ENCODE measurements at regions not wholly inside any gene's neighbourhood (a gene's known extent, or its start where the extent isn't known, plus 50 kb on each side); places are given as distances from the start of the nearest gene placed in this dataset.

DNA sequence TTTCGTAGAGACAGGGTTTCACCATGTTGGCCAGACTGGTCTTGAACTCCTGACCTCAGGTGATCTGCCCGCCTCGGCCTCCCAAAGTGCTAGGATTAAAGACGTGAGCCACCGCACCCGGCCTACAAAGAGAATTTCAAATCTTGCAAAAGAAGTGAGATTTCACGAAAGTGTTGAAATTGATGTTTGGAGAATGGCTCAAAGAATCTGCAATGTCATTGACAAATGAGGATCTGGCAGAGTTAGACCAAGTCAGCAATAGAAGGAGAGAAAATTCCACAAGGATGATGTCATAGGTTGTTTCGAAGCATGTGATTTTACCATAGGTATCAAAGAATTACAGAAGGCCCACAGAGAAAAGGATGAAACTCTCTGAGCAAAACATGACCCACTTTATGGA is 71.7 kb downstream of the LYZL2 start:
- no peaks in the 10 kb centered on the region for H3K79me2 ChIP-seq (ENCODE audit: insufficient read depth, low read length)
- TF ChIP-seq FOSL1 (IDR thresholded peaks at IDR 0.05; ENCODE audit: low read depth) (no peak), ZBTB33 (IDR thresholded peaks at IDR 0.05; ENCODE audit: extremely low read depth, insufficient replicate concordance, low read length) (no peak), RAD21 (IDR thresholded peaks at IDR 0.05; ENCODE audit: low read depth) (no peak), CBX3 (IDR thresholded peaks at IDR 0.05; ENCODE audit: low read depth) (no peak), SIN3A (IDR thresholded peaks at IDR 0.05; ENCODE audit: low read depth) (no peak), ATF3 (IDR thresholded peaks at IDR 0.05) (no peak), EZH2phosphoT487 (IDR thresholded peaks at IDR 0.05; ENCODE audit: borderline replicate concordance) (no peak), ELF1 (IDR thresholded peaks at IDR 0.05; ENCODE audit: borderline replicate concordance, low read depth) (no peak), REST (IDR thresholded peaks at IDR 0.05; ENCODE audit: low read depth) (no peak), EZH2 (IDR thresholded peaks at IDR 0.05) (no peak), ZFX (IDR thresholded peaks at IDR 0.05) (no peak), POLR2A (IDR thresholded peaks at IDR 0.05; ENCODE audit: borderline replicate concordance, extremely low read depth, insufficient read depth, insufficient read length) (no peak), POLR2AphosphoS5 (IDR thresholded peaks at IDR 0.05; ENCODE audit: low read depth, low read length) (no peak), SP1 (IDR thresholded peaks at IDR 0.05; ENCODE audit: low read depth) (no peak), YY1 (IDR thresholded peaks at IDR 0.05; ENCODE audit: extremely low read depth, insufficient replicate concordance, low read depth, low read length) (no peak), EGR1 (IDR thresholded peaks at IDR 0.05; ENCODE audit: low read depth) (no peak), JUND (IDR thresholded peaks at IDR 0.05) (no peak)
- TF ChIP-seq, protein P1, sequence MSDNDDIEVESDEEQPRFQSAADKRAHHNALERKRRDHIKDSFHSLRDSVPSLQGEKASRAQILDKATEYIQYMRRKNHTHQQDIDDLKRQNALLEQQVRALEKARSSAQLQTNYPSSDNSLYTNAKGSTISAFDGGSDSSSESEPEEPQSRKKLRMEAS (IDR thresholded peaks at IDR 0.05) = no peak
- TF ChIP-seq, protein P2, sequence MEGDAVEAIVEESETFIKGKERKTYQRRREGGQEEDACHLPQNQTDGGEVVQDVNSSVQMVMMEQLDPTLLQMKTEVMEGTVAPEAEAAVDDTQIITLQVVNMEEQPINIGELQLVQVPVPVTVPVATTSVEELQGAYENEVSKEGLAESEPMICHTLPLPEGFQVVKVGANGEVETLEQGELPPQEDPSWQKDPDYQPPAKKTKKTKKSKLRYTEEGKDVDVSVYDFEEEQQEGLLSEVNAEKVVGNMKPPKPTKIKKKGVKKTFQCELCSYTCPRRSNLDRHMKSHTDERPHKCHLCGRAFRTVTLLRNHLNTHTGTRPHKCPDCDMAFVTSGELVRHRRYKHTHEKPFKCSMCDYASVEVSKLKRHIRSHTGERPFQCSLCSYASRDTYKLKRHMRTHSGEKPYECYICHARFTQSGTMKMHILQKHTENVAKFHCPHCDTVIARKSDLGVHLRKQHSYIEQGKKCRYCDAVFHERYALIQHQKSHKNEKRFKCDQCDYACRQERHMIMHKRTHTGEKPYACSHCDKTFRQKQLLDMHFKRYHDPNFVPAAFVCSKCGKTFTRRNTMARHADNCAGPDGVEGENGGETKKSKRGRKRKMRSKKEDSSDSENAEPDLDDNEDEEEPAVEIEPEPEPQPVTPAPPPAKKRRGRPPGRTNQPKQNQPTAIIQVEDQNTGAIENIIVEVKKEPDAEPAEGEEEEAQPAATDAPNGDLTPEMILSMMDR (IDR thresholded peaks at IDR 0.05 in 2 of 3, conservative IDR thresholded peaks at IDR 0.05 in 1 of 3; ENCODE audit: borderline replicate concordance in 1 of 3, insufficient read depth in 1 of 3, low read depth in 2 of 3, low read length in 2 of 3) = no peak
- RAD21 ChIA-PET (ENCODE audit: low non-redundant PET in 1 of 2, low total read pairs in 2 of 2, uncharacterized antibody in 2 of 2, unreplicated experiment in 2 of 2) = no interaction called here
- H3K9me3 ChIP-seq (ENCODE audit: control insufficient read depth in 1 of 2, insufficient read depth in 1 of 2, low read depth in 1 of 2, low read length in 2 of 2) = no peaks in the 10 kb centered on the region
- H3K4me1 ChIP-seq (ENCODE audit: control insufficient read depth in 1 of 2, insufficient read depth in 2 of 2, low read length in 2 of 2) = 0 out of 4 replicates have a peak, but pooled peaks cover 0 to 3% of the 10 kb centered on the region in 2 experiments
- POLR2A ChIA-PET = no interaction called here
- intact Hi-C loops (cut with micrococcal nuclease) = no loop called here
- BruUV-seq (replicated peaks) = no TSS peak
- no peaks in the 10 kb centered on the region for H3K9me2 ChIP-seq (ENCODE audit: insufficient read depth)
- H2AFZ ChIP-seq (ENCODE audit: low read depth, low read length, poor library complexity, severe bottlenecking) = no peak overlapping the region
- no peaks in the 10 kb centered on the region for H3K36me3 ChIP-seq (ENCODE audit: control insufficient read depth in 1 of 2, insufficient read depth in 2 of 2, low read length in 2 of 2)
- no peak overlapping the region for H3K9ac ChIP-seq (ENCODE audit: low read length)
- no peaks in the 10 kb centered on the region for H3K27me3 ChIP-seq (ENCODE audit: insufficient read depth, low read length)
- DNase-seq (ENCODE audit: low read depth, low spot score) = no peak
- no peak for ATAC-seq
- CTCF ChIA-PET = no interaction called here
- H3K27ac ChIP-seq (ENCODE audit: low read depth, low read length) = no peak overlapping the region
- H4K20me1 ChIP-seq (ENCODE audit: insufficient read depth) = no peaks in the 10 kb centered on the region
- H3K4me2 ChIP-seq (ENCODE audit: low read length) = no peak overlapping the region
- H3K4me3 ChIP-seq (replicated peaks in 1 of 2; ENCODE audit: low read depth in 1 of 2, low read length in 2 of 2) = no peak overlapping the region
